GM12872 (cell line): ENCODE measurements at regions not wholly inside any gene's neighbourhood (a gene's known extent, or its start where the extent isn't known, plus 50 kb on each side); places are given as distances from the start of the nearest gene placed in this dataset.

Source experiments
- CTCF ChIP-seq: IDR thresholded peaks from 3 replicates; pipeline ENCODE4 v1.5.1; 2011; ENCODE audit warnings: low read depth, mild to moderate bottlenecking, low read length, moderate library complexity; ENCODE audit not compliant: insufficient read depth

GRCh38 chr13:34591129-34591528 lies 350.9 kb upstream of the NBEA start:
- TF ChIP-seq CTCF = no peak

- TF ChIP-seq CTCF = no peak
Measured at GRCh38 chr13:34591900-34592529, 350.1 kb upstream of the NBEA start.

- TF ChIP-seq CTCF = no peak
Measured at GRCh38 chr13:34593658-34594057, 348.4 kb upstream of the NBEA start.

- no peak for TF ChIP-seq CTCF
Measured at GRCh38 chr13:34594507-34594906, 347.6 kb upstream of the NBEA start.

- TF ChIP-seq CTCF = no peak
Measured at GRCh38 chr13:34608331-34608730, 333.7 kb upstream of the NBEA start.

- no peak for TF ChIP-seq CTCF
Measured at GRCh38 chr13:34611671-34612070, 330.4 kb upstream of the NBEA start.

- TF ChIP-seq CTCF = no peak
Measured at GRCh38 chr13:34617473-34618083, 324.5 kb upstream of the NBEA start.
